GM20000 (cell line): ENCODE measurements at regions not wholly inside any gene's neighbourhood (a gene's known extent, or its start where the extent isn't known, plus 50 kb on each side); places are given as distances from the start of the nearest gene placed in this dataset.
"Not testable (repeated sequence)": the region's sequence is repeated elsewhere in the genome, so short reads cannot be mapped to it uniquely, and the experiment has no call there.

ENCODE experiments used
- DNase-seq: peaks from one replicate; pipeline ENCODE4 v3.0.0; 2012; ENCODE audit warnings: low spot score
- TF ChIP-seq, protein P1 (sequence below): IDR thresholded peaks from 2 replicates; pipeline ENCODE4 v1.5.1; 2012; ENCODE audit warnings: mild to moderate bottlenecking, control low read depth; ENCODE audit errors: extremely low read depth, missing control alignments

DNA sequence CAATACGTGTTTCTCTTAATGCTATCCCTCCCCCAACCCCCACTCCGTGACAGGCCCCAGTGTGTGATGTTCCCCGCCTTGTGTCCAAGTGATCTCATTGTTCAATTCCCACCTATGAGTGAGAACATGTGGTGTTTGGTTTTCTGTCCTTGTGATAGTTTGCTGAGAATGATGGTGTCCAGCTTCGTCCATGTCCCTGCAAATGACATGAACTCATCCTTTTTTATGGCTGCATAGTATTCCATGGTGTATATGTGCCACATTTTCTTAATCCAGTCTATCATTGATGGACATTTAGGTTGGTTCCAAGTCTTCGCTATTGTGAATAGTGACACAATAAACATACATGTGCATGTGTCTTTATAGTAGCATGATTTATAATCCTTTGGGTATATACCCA lies 52.5 kb downstream of the KIAA0408 start:
- not testable (repeated sequence) for DNase-seq

DNA sequence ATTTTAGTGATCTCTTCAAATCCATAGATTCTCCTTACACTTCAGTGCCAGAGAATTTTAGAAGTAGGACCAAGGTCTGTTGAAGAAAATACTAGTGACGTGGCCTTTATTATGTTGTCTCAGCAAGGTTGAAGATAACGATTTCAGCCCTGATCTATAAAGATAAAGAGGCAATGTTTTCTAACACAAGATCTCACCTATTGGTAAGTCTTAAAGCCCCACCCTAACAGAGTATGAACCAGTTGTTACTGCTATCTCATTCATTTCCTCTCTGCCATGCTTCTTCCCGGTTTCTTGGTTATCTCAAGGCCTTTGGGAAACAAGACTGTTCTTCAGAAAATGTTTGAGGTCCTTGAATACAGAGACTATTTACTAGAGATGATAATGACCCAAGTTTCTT lies 53.1 kb downstream of the KIAA0408 start:
- DNase-seq, result no peak
- TF ChIP-seq, protein P1, sequence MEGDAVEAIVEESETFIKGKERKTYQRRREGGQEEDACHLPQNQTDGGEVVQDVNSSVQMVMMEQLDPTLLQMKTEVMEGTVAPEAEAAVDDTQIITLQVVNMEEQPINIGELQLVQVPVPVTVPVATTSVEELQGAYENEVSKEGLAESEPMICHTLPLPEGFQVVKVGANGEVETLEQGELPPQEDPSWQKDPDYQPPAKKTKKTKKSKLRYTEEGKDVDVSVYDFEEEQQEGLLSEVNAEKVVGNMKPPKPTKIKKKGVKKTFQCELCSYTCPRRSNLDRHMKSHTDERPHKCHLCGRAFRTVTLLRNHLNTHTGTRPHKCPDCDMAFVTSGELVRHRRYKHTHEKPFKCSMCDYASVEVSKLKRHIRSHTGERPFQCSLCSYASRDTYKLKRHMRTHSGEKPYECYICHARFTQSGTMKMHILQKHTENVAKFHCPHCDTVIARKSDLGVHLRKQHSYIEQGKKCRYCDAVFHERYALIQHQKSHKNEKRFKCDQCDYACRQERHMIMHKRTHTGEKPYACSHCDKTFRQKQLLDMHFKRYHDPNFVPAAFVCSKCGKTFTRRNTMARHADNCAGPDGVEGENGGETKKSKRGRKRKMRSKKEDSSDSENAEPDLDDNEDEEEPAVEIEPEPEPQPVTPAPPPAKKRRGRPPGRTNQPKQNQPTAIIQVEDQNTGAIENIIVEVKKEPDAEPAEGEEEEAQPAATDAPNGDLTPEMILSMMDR, result no peak

DNA sequence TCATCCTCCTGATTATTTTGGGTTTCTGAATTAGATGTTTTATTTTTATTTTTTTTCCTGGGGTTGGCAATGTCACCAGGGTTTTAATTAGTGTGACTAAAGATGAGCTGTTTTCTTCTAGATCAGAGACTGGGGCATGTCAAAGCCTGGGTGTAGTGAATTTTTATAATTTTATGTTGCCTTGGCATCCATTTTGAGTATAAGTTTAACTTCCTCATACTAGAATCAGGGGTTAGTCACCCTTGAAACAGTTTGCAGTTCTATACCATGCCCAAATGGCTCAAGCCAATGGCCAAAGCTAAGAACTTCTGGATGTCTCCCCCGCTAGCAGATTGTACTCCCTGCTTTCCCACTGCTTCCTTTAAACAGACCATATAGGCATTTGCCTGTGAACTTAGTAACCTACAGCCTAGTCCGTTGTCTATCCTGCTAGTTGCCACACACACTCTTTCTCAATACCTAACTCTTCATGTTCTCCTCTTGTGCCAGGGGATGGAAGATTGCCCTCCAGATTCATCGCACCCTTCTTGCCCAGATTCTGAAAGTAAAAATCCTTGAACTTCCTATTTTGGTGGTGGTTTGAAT lies 54.5 kb downstream of the KIAA0408 start:
- DNase-seq, result no peak

GRCh38 chr6:127404133-127404532 lies 55.1 kb downstream of the KIAA0408 start:
- TF ChIP-seq, protein P1, result no peak
- peak; percentile 34 for DNase-seq

More for the DNA sequence above, 54.5 kb downstream of the KIAA0408 start:
- TF ChIP-seq, protein P1, result no peak

- DNase-seq, result peak; percentile 29
- TF ChIP-seq, protein P1, result no peak
Measured at GRCh38 chr6:127403636-127404035, 55.6 kb downstream of the KIAA0408 start.

DNA sequence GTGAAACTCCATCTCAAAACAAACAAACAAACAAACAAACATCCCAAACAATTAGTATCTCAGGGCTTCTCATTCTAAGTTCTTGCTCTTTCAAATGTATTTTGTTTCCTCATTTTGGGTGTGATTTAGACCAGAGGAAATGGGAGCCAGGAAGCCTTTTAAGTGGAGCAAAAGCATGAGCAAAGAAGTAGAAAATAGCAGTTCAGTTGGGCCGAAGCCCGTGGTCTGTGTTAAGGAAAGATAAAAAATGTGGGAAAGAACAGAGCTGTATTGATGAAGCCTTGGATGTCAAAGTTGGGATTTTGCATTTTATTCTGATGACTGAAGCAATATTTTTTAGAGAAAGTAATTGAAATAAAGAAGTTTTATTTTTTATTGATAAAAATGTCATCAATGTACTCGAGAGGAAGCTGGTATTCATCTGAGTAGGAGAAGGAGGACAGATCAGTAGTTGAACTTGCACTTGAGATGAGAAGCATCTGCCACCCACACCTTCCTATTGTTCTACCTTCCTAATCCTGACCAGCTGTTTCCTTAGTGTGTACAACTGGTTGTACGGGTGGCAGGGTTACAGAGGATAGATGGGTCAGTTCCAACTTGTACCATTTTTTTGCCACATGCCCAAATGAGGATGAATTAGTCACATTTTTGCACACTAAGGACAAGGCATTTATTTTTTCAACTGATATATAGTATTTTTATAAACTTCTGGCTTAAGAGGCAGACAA lies 56.1 kb downstream of the KIAA0408 start:
- TF ChIP-seq, protein P1, result no peak
- no peak for DNase-seq

DNA sequence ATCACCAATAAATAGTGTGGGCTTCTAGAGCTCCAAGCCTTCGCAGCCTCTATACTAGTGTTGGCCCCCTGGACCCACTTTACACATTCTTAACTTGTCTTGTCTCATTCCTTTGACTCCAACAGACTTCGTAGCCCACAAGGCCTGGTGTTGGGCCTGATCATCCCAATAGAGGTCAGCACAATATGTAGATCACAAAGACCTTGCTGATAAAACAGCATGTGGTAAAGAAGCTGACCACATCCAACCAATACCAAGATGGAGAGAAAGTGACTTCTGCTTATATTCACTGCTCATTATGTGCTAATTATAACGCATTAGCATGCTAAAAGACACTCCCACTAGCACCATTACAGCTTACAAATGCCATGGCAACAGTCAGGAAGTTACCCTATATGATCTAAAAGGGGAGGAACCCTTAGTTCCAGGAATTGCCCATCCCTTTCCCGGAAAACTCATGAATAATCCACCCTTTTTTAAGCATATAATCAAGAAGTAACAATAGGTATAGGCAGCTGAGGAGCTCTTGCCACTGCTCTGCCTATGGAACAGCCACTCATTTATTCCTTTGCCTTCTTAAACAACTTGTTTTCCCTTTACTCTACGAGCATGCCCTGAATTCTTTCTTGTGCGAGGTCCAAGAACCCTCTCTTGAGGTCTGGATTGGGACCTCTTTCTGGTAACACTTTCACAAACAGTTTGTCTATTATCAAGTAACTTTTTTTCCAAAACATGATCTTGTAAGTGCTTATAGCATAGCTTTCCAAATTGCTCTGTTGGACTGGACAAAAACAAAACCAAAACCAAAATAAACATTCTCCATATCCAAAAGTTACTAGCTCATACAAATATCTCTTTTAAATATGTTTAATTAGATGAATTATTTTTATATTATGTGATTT lies 54.6 kb upstream of the ECHDC1 start:
- TF ChIP-seq, protein P1, result no peak
- no peak for DNase-seq

- DNase-seq, result not testable (repeated sequence)
Measured at GRCh38 chr6:127397171-127397597, 53.8 kb upstream of the ECHDC1 start.
